ENCODE measurements at regions not wholly inside any gene's neighbourhood (a gene's known extent, or its start where the extent isn't known, plus 50 kb on each side); places are given as distances from the start of the nearest gene placed in this dataset.
"Not testable (repeated sequence)": the region's sequence is repeated elsewhere in the genome, so short reads cannot be mapped to it uniquely, and the experiment has no call there.

- DNase-seq (ENCODE audit: extremely low read depth, low read depth): no peak
- TF ChIP-seq CTCF (IDR thresholded peaks at IDR 0.05; ENCODE audit: low read depth, low read length, missing control alignments): no peak
- no peak overlapping the region for H3K4me3 ChIP-seq (replicated peaks; ENCODE audit: low read depth, low read length)
Observed at GRCh38 chr14:101292448-101292847, 268.8 kb upstream of the DIO3 start.

GRCh38 chr14:101293605-101294004 lies 267.7 kb upstream of the DIO3 start:
- no peak for TF ChIP-seq CTCF (IDR thresholded peaks at IDR 0.05; ENCODE audit: low read depth, low read length, missing control alignments)
- no peak overlapping the region for H3K4me3 ChIP-seq (replicated peaks; ENCODE audit: low read depth, low read length)
- no peak for DNase-seq (ENCODE audit: extremely low read depth, low read depth)

- no peak for TF ChIP-seq CTCF (IDR thresholded peaks at IDR 0.05; ENCODE audit: low read depth, low read length, missing control alignments)
- no peak for DNase-seq (ENCODE audit: extremely low read depth, low read depth)
- no peak overlapping the region for H3K4me3 ChIP-seq (replicated peaks; ENCODE audit: low read depth, low read length)
Observed at GRCh38 chr14:101294136-101294535, 267.2 kb upstream of the DIO3 start.

- H3K4me3 ChIP-seq (replicated peaks; ENCODE audit: low read depth, low read length); DNase-seq (ENCODE audit: extremely low read depth, low read depth): not testable (repeated sequence)
Observed at GRCh38 chr14:101299781-101300180, 261.5 kb upstream of the DIO3 start.

- no peak overlapping the region for H3K4me3 ChIP-seq (replicated peaks; ENCODE audit: low read depth, low read length)
- no peak for TF ChIP-seq CTCF (IDR thresholded peaks at IDR 0.05; ENCODE audit: low read depth, low read length, missing control alignments)
- DNase-seq (ENCODE audit: extremely low read depth, low read depth): no peak
Observed at GRCh38 chr14:101301011-101301410, 260.3 kb upstream of the DIO3 start.

GRCh38 chr14:101307162-101307561 lies 254.1 kb upstream of the DIO3 start:
- not testable (repeated sequence) for DNase-seq (ENCODE audit: extremely low read depth, low read depth); H3K4me3 ChIP-seq (replicated peaks; ENCODE audit: low read depth, low read length)

GRCh38 chr14:101311186-101311585 lies 250.1 kb upstream of the DIO3 start:
- DNase-seq (ENCODE audit: extremely low read depth, low read depth); H3K4me3 ChIP-seq (replicated peaks; ENCODE audit: low read depth, low read length): not testable (repeated sequence)

- H3K4me3 ChIP-seq (replicated peaks; ENCODE audit: low read depth, low read length): no peak overlapping the region
- no peak for TF ChIP-seq CTCF (IDR thresholded peaks at IDR 0.05; ENCODE audit: low read depth, low read length, missing control alignments)
- DNase-seq (ENCODE audit: extremely low read depth, low read depth): no peak
Observed at GRCh38 chr14:101313268-101313667, 248.0 kb upstream of the DIO3 start.

GRCh38 chr14:101315802-101316296 lies 245.4 kb upstream of the DIO3 start:
- H3K4me3 ChIP-seq (replicated peaks; ENCODE audit: low read depth, low read length): no peak overlapping the region
- no peak for TF ChIP-seq CTCF (IDR thresholded peaks at IDR 0.05; ENCODE audit: low read depth, low read length, missing control alignments)
- no peak for DNase-seq (ENCODE audit: extremely low read depth, low read depth)

Data from HFF-Myc (cell line).